SK-N-MC (cell line): ENCODE measurements at regions not wholly inside any gene's neighbourhood (a gene's known extent, or its start where the extent isn't known, plus 50 kb on each side); places are given as distances from the start of the nearest gene placed in this dataset.

Experiments used
- EZH2 ChIP-seq: fragments of 200-600 bp; sonication (generic); IDR thresholded peaks from one replicate; pipeline ENCODE4 v1.6.1; 2017; ENCODE audit warnings: antibody characterized with exemption
- FOXP2 ChIP-seq: optimal IDR thresholded peaks from 2 replicates; pipeline ENCODE3; 2011; ENCODE audit warnings: mild to moderate bottlenecking, moderate library complexity; ENCODE audit not compliant: insufficient read depth; ENCODE audit errors: extremely low read length, control extremely low read depth
- POLR2AphosphoS5 ChIP-seq: IDR thresholded peaks from 2 replicates; pipeline ENCODE4 v1.6.1; 2012; ENCODE audit warnings: mild to moderate bottlenecking, low read depth, low read length, borderline replicate concordance

- no peak for TF ChIP-seq EZH2
- TF ChIP-seq POLR2AphosphoS5: no peak
- TF ChIP-seq FOXP2: no peak
Measured at GRCh38 chr10:3969876-3970666, 185.1 kb upstream of the KLF6 start.
